Psoas muscle (tissue), 7 donors: ENCODE measurements at regions not wholly inside any gene's neighbourhood (a gene's known extent, or its start where the extent isn't known, plus 50 kb on each side); places are given as distances from the start of the nearest gene placed in this dataset.

ENCODE experiments used
- ATAC-seq, 4 donors: fragments of 200-7000 bp; cut with Tn5 transposase; one replicate each; pipeline ENCODE4 v1.9.1; 2020; ENCODE audit warnings: moderate library complexity in 3 of 4, mild to moderate bottlenecking in 2 of 4
- DNase-seq, 2 donors: peaks; one replicate each; pipeline ENCODE4 v3.0.0-alpha.2; 2020
- H3K27ac ChIP-seq: fragments of 200-600 bp; one replicate; pipeline ENCODE4 v1.8.0; 2022
- H3K27me3 ChIP-seq, 3 donors: fragments of 200-600 bp in 1 of 3; one replicate each; pipeline versions ENCODE4 v1.6.1 to v1.8.0; 2013 to 2022; ENCODE audit warnings: low read length in 2 of 3, mild to moderate bottlenecking in 2 of 3, moderate library complexity in 1 of 3; ENCODE audit not compliant: insufficient read depth in 3 of 3
- H3K36me3 ChIP-seq, 2 donors: fragments of 200-600 bp in 1 of 2; one replicate each; pipeline versions ENCODE4 v1.6.1 to v1.8.0; 2013 to 2022; ENCODE audit warnings: low read depth in 1 of 2, mild to moderate bottlenecking in 1 of 2, moderate library complexity in 1 of 2; ENCODE audit not compliant: insufficient read depth in 1 of 2
- H3K4me1 ChIP-seq: fragments of 200-600 bp; one replicate; pipeline ENCODE4 v1.8.0; 2022
- H3K4me3 ChIP-seq: fragments of 200-600 bp; one replicate; pipeline ENCODE4 v1.8.0; 2022; ENCODE audit warnings: mild to moderate bottlenecking
- H3K9me3 ChIP-seq: fragments of 200-600 bp; one replicate; pipeline ENCODE4 v1.8.0; 2022
- WGBS, 3 donors: extraction: QIAGEN DNeasy Blood & Tissue Kit; methylation state at CpG; one replicate each; pipeline versions ENCODE4 v1.1.6 to v1.1.7; 2013; 5-methylcytosine and 5-hydroxymethylcytosine counted together
- intact Hi-C, 2 donors: fragments of 100-400 bp; cut with DNase I; formaldehyde crosslinking; loops; one replicate each; pipeline versions ENCODE4 v1.11.0 to v1.14.2; 2022
- TF ChIP-seq, protein P1 (sequence below): fragments of 200-600 bp; IDR thresholded peaks from one replicate; pipeline ENCODE4 v1.8.0; 2022; ENCODE audit warnings: antibody characterized with exemption
- donor health status: healthy with polysubstance abuse.
- donor health status: DM: no; HTN: no; CAD: no; lungs with moderate emphysema.
- donor health status: Bipolar disorder and iron deficiency.
- donor health status: healthy.
- donor health status: DM: yes; HTN: yes; CAD: no.
- donor health status: DM: no; HTN: no; CAD: no.
- donor health status: DM: yes; HTN: yes; CAD: no.

DNA sequence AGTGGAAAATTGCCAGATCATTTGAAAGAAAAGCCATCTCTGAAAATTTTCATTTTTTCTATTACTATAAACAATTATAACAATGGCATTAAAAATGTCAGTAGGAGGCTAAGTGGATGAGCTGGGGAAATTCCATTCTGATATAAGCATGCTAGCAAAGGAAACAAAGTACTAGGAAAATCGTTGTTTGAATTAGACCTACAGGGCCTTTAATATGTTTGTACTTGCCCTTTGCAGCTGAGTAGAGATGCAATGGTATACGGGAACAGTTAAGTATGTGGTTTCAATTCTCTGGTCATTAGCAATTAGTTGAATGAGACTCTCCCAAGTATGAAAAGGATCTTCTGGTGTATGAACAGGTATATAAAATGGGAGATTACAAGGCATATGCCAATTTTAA is 452.2 kb downstream of the PCDH11X start:
- Histone ChIP-seq H3K27me3 (no peaks in the 10 kb centered on the region), H3K36me3 (no peaks in the 10 kb centered on the region), H3K9me3 (no peaks in the 10 kb centered on the region), H3K27ac (no peak overlapping the region), H3K4me1 (no peaks in the 10 kb centered on the region), H3K4me3 (no peak overlapping the region)
- TF ChIP-seq, protein P1, sequence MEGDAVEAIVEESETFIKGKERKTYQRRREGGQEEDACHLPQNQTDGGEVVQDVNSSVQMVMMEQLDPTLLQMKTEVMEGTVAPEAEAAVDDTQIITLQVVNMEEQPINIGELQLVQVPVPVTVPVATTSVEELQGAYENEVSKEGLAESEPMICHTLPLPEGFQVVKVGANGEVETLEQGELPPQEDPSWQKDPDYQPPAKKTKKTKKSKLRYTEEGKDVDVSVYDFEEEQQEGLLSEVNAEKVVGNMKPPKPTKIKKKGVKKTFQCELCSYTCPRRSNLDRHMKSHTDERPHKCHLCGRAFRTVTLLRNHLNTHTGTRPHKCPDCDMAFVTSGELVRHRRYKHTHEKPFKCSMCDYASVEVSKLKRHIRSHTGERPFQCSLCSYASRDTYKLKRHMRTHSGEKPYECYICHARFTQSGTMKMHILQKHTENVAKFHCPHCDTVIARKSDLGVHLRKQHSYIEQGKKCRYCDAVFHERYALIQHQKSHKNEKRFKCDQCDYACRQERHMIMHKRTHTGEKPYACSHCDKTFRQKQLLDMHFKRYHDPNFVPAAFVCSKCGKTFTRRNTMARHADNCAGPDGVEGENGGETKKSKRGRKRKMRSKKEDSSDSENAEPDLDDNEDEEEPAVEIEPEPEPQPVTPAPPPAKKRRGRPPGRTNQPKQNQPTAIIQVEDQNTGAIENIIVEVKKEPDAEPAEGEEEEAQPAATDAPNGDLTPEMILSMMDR = no peak
- 64 to 80% (median 71%) methylated on average over 2 of the region's 2 CpGs for WGBS, 3 donors
- no peak for DNase-seq
- no peak for ATAC-seq
- intact Hi-C loops = no loop called here

DNA sequence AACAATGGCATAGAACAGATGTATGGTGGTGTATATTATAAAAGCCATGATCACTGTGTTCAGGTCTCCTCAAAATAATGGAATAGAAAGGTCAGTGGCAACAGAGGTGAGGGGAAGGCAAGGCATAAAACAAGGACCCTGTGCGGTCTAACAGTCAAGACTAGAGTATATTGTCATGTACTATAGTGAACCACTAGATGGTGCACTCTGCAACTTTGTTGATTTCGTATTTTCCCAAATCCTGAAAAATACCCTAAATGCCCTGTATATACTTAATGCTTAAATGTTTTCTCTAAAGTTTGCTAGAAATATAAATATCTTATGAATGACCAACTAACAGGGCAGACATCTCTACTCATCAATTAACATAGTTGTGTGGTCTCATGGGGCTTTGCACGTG is 453.0 kb downstream of the PCDH11X start:
- ATAC-seq (no peak), DNase-seq (no peak)
- Histone ChIP-seq H3K4me3 (no peak overlapping the region), H3K27ac (no peak overlapping the region), H3K36me3 (no peaks in the 10 kb centered on the region), H3K9me3 (no peaks in the 10 kb centered on the region), H3K4me1 (no peaks in the 10 kb centered on the region), H3K27me3 (no peaks in the 10 kb centered on the region)
- intact Hi-C loops = no loop called here
- WGBS, 3 donors = 68 to 70% (median 68%) methylated on average over 3 of the region's 3 CpGs
- TF ChIP-seq, protein P1 = peak; percentile 34

DNA sequence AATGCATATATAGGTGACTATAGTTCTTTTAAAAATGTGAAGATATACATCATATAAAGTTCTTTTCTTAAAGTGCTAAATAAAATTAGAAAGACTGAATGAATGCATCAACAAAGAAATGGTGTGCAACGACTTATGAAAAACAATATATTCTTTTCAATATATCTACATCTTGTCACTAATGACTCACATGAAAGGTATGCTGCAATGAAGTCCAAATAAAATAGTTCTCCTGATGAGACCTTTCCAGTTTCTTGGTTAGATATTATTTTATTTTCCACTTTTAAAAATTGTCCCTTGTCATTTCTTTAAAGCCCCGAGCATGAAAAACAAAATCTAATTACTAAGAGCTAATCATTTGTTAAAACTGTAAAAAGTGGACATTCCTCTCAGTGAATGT is 462.1 kb downstream of the PCDH11X start:
- no peak for DNase-seq
- H3K36me3 ChIP-seq = no peaks in the 10 kb centered on the region
- no peaks in the 10 kb centered on the region for H3K9me3 ChIP-seq
- intact Hi-C loops = no loop called here
- no peaks in the 10 kb centered on the region for H3K27me3 ChIP-seq
- TF ChIP-seq, protein P1 = no peak
- H3K4me1 ChIP-seq = no peaks in the 10 kb centered on the region
- 57 to 72% (median 72%) methylated on average over 2 of the region's 2 CpGs for WGBS, 3 donors
- no peak for ATAC-seq
- no peak overlapping the region for H3K27ac ChIP-seq
- no peak overlapping the region for H3K4me3 ChIP-seq

DNA sequence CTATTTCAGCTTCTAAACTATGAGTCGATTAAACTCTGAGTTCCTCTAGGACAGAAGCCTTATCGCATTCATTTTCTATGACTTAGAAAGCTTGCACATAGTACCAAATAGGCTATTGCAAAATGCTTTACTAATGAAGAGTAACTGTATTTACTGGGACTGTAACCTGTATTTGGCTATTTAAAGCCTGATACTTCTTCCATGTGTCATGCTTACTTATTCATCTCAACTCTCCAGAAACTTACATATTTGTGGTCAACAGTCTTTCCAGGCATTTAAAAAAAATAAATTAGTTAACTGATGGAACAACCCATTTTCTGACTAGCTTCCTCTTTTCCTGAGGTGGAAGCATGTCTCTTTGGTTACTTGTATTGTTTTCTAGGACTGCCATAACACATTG is 467.9 kb downstream of the PCDH11X start:
- H3K9me3 ChIP-seq = no peaks in the 10 kb centered on the region
- 88 to 97% (median 93%) methylated on average over 2 of the region's 2 CpGs for WGBS, 3 donors
- ATAC-seq (no peak), DNase-seq (no peak)
- no peaks in the 10 kb centered on the region for H3K4me1 ChIP-seq
- intact Hi-C loops = no loop called here
- no peak overlapping the region for H3K4me3 ChIP-seq
- TF ChIP-seq, protein P1 = no peak
- H3K27ac ChIP-seq = no peak overlapping the region
- H3K27me3 ChIP-seq = peaks cover 0 to 3% (median 0%) of the 10 kb centered on the region in 3 donors
- no peaks in the 10 kb centered on the region for H3K36me3 ChIP-seq

DNA sequence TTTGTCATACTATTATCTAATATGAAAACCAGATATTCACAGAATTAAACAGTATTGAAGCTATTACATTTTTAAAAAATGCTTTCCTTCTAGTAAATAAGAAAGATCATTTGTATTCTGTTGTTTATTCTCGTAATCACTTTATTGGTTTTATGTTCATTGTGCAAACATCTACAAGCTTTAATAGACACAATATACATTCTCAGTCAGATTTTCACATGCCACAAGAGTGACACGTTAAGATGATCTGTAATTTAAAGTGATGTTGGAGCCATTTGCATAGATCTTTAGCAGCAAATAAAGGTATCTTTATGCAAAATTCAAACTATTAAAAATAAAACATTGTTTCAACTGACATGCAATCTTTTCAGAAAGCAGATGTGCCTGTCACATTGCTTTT is 469.9 kb downstream of the PCDH11X start:
- ATAC-seq (no peak), DNase-seq (no peak)
- intact Hi-C loops = no loop called here
- H3K4me3 ChIP-seq = no peak overlapping the region
- H3K36me3 ChIP-seq = no peaks in the 10 kb centered on the region
- H3K27ac ChIP-seq = no peak overlapping the region
- H3K9me3 ChIP-seq = no peaks in the 10 kb centered on the region
- no peaks in the 10 kb centered on the region for H3K4me1 ChIP-seq
- TF ChIP-seq, protein P1 = no peak
- peaks cover 0 to 3% (median 0%) of the 10 kb centered on the region in 3 donors for H3K27me3 ChIP-seq
- 76 to 82% (median 78%) methylated on average over 2 of the region's 2 CpGs for whole genome bisulfite sequencing, 3 donors
